ENCODE measurements at regions not wholly inside any gene's neighbourhood (a gene's known extent, or its start where the extent isn't known, plus 50 kb on each side); places are given as distances from the start of the nearest gene placed in this dataset.

- SMC1A ChIA-PET (ENCODE audit: uncharacterized antibody, unreplicated experiment), result interaction anchor here (0.7 to 2.2 kb wide), 2 partner anchors 10 to 55 kb away, joined by 3 to 8 read pairs; no protein-coding TSS in a partner anchor
- Histone ChIP-seq H3K9me3 (replicated peaks; ENCODE audit: control insufficient read depth, insufficient read depth, low read length) (no peaks in the 10 kb centered on the region), H3K27me3 (replicated peaks in 1 of 2; ENCODE audit: control insufficient read depth in 2 of 2, insufficient read depth in 2 of 2, low read length in 1 of 2) (no peaks in the 10 kb centered on the region), H3K27ac (ENCODE audit: control insufficient read depth, insufficient read depth) (no peak overlapping the region), H2AFZ (ENCODE audit: control insufficient read depth, low read depth, low read length) (no peak overlapping the region), H3K36me3 (ENCODE audit: control insufficient read depth in 2 of 2, insufficient read depth in 2 of 2, low read length in 1 of 2) (no peaks in the 10 kb centered on the region), H3K4me2 (ENCODE audit: control insufficient read depth, insufficient read depth) (no peak overlapping the region), H3K4me1 (ENCODE audit: control insufficient read depth, insufficient read depth, low read length) (no peaks in the 10 kb centered on the region), H4K20me1 (ENCODE audit: control insufficient read depth, insufficient read depth) (no peaks in the 10 kb centered on the region), H3K9ac (ENCODE audit: control insufficient read depth, insufficient read depth, low read length) (no peak overlapping the region), H3K4me3 (no peak overlapping the region), H3K79me2 (ENCODE audit: control insufficient read depth, insufficient read depth, low read length) (no peaks in the 10 kb centered on the region)
- CTCF ChIA-PET, result interaction anchor here (0.7 to 1.0 kb wide), 2 partner anchors 50 to 51 kb away, joined by 3 to 7 read pairs; no protein-coding TSS in a partner anchor
- TF ChIP-seq, protein P1, sequence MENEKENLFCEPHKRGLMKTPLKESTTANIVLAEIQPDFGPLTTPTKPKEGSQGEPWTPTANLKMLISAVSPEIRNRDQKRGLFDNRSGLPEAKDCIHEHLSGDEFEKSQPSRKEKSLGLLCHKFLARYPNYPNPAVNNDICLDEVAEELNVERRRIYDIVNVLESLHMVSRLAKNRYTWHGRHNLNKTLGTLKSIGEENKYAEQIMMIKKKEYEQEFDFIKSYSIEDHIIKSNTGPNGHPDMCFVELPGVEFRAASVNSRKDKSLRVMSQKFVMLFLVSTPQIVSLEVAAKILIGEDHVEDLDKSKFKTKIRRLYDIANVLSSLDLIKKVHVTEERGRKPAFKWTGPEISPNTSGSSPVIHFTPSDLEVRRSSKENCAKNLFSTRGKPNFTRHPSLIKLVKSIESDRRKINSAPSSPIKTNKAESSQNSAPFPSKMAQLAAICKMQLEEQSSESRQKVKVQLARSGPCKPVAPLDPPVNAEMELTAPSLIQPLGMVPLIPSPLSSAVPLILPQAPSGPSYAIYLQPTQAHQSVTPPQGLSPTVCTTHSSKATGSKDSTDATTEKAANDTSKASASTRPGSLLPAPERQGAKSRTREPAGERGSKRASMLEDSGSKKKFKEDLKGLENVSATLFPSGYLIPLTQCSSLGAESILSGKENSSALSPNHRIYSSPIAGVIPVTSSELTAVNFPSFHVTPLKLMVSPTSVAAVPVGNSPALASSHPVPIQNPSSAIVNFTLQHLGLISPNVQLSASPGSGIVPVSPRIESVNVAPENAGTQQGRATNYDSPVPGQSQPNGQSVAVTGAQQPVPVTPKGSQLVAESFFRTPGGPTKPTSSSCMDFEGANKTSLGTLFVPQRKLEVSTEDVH (IDR thresholded peaks at IDR 0.05; ENCODE audit: low read depth, partially characterized antibody), result no peak
- no peak for TF ChIP-seq HDGF (IDR thresholded peaks at IDR 0.05)
- no peak for TF ChIP-seq SREBF2 (IDR thresholded peaks at IDR 0.05; ENCODE audit: low read length)
- TF ChIP-seq, protein P2, sequence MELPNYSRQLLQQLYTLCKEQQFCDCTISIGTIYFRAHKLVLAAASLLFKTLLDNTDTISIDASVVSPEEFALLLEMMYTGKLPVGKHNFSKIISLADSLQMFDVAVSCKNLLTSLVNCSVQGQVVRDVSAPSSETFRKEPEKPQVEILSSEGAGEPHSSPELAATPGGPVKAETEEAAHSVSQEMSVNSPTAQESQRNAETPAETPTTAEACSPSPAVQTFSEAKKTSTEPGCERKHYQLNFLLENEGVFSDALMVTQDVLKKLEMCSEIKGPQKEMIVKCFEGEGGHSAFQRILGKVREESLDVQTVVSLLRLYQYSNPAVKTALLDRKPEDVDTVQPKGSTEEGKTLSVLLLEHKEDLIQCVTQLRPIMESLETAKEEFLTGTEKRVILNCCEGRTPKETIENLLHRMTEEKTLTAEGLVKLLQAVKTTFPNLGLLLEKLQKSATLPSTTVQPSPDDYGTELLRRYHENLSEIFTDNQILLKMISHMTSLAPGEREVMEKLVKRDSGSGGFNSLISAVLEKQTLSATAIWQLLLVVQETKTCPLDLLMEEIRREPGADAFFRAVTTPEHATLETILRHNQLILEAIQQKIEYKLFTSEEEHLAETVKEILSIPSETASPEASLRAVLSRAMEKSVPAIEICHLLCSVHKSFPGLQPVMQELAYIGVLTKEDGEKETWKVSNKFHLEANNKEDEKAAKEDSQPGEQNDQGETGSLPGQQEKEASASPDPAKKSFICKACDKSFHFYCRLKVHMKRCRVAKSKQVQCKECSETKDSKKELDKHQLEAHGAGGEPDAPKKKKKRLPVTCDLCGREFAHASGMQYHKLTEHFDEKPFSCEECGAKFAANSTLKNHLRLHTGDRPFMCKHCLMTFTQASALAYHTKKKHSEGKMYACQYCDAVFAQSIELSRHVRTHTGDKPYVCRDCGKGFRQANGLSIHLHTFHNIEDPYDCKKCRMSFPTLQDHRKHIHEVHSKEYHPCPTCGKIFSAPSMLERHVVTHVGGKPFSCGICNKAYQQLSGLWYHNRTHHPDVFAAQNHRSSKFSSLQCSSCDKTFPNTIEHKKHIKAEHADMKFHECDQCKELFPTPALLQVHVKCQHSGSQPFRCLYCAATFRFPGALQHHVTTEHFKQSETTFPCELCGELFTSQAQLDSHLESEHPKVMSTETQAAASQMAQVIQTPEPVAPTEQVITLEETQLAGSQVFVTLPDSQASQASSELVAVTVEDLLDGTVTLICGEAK (IDR thresholded peaks at IDR 0.05; ENCODE audit: borderline replicate concordance), result no peak
- TF ChIP-seq ZSCAN29 (IDR thresholded peaks at IDR 0.05), result no peak
- TF ChIP-seq NFYB (IDR thresholded peaks at IDR 0.05; ENCODE audit: insufficient read depth, low read depth, low read length), result no peak
- no peak for TF ChIP-seq CBFB (IDR thresholded peaks at IDR 0.05; ENCODE audit: low read depth)
- TF ChIP-seq ELK1 (IDR thresholded peaks at IDR 0.05; ENCODE audit: low read depth, low read length), result no peak
- no peak for TF ChIP-seq DPF2 (IDR thresholded peaks at IDR 0.05)
- TF ChIP-seq ZBED1 (IDR thresholded peaks at IDR 0.05; ENCODE audit: borderline replicate concordance), result no peak
- no peak for TF ChIP-seq ZNF217 (IDR thresholded peaks at IDR 0.05)
- TF ChIP-seq KDM1A (IDR thresholded peaks at IDR 0.05; ENCODE audit: borderline replicate concordance), result no peak
- RAD21 ChIA-PET (ENCODE audit: unreplicated experiment), result interaction anchor here (1.0 kb wide), 1 partner anchor 51 kb away, joined by 3 read pairs; no protein-coding TSS in a partner anchor
- intact Hi-C loops (cut with micrococcal nuclease; ENCODE audit: unreplicated experiment) (no loop called here), in situ Hi-C loops (cut with MboI) (no loop called here)
- no peak for DNase-seq (ENCODE audit: low read depth, low spot score)
- no TSS peak for BruUV-seq (replicated peaks)
- POLR2A ChIA-PET, result no interaction called here
- no peak for ATAC-seq
- 30% methylated on average over 8 of the region's 8 CpGs for WGBS (ENCODE audit: insufficient coverage, insufficient replicate concordance, low lambda C conversion rate, missing lambda C conversion rate)
- no peak for FAIRE-seq
These were observed 103.4 kb downstream of the MRPL14 start for GRCh38 chr6:44023586-44024454.
